ENCODE measurements at regions not wholly inside any gene's neighbourhood (a gene's known extent, or its start where the extent isn't known, plus 50 kb on each side); places are given as distances from the start of the nearest gene placed in this dataset.

DNA sequence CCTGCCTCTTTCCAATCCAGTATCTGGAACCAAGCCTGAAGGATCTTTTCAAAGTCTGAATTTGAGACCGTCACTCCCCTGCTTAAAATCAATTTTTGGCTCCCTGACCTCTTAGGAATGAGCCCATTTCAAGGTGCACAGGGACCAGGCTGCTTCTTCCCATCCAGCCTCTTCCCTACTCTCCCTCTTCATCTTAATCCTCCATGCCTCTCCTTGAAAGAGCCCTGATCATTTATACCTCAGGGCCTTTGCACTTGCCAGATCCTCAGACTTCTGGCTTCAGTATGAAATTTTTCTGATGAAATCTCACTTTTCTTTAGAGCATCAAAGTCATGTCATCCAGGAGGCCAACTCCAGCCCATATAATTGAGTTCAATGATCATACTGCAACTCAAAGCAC, 399.5 kb upstream of the CELF2 start:
- TF ChIP-seq, protein P1, sequence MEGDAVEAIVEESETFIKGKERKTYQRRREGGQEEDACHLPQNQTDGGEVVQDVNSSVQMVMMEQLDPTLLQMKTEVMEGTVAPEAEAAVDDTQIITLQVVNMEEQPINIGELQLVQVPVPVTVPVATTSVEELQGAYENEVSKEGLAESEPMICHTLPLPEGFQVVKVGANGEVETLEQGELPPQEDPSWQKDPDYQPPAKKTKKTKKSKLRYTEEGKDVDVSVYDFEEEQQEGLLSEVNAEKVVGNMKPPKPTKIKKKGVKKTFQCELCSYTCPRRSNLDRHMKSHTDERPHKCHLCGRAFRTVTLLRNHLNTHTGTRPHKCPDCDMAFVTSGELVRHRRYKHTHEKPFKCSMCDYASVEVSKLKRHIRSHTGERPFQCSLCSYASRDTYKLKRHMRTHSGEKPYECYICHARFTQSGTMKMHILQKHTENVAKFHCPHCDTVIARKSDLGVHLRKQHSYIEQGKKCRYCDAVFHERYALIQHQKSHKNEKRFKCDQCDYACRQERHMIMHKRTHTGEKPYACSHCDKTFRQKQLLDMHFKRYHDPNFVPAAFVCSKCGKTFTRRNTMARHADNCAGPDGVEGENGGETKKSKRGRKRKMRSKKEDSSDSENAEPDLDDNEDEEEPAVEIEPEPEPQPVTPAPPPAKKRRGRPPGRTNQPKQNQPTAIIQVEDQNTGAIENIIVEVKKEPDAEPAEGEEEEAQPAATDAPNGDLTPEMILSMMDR (IDR thresholded peaks at IDR 0.05; ENCODE audit: poor library complexity), result no peak
- no peak for TF ChIP-seq EZH2phosphoT487 (IDR thresholded peaks at IDR 0.05; ENCODE audit: low read depth, severe bottlenecking, unreplicated experiment)
